GM12878 (cell line): ENCODE measurements at regions not wholly inside any gene's neighbourhood (a gene's known extent, or its start where the extent isn't known, plus 50 kb on each side); places are given as distances from the start of the nearest gene placed in this dataset.

Experiments used
- ATAC-seq: fragments of 200-7000 bp; cut with Tn5 transposase; 3 replicates; pipeline ENCODE4 v1.9.1; 2020; ENCODE audit warnings: mild to moderate bottlenecking, moderate library complexity
- BruUV-seq: library from RNA; stranded (reverse); fragments of 400-500 nt; replicated peaks from 2 replicates; lab custom pipeline; 2021; lab: Mats Ljungman, UMichigan
- CTCF ChIA-PET: fragments of 300-600 bp; sonication (Branson Sonifier 250); formaldehyde crosslinking; extraction: SDS; loops from one replicate; lab custom pipeline; 2021; ENCODE audit warnings: inconsistent platforms; lab: Yijun Ruan, JAX
- POLR2A ChIA-PET: fragments of 350-600 bp; formaldehyde crosslinking; extraction: SDS; loops from one replicate; lab custom pipeline; 2021; ENCODE audit warnings: inconsistent platforms; lab: Charles Lee
- RAD21 ChIA-PET: fragments of 300-600 bp; sonication (Branson Sonifier 250); formaldehyde crosslinking; loops from one replicate; lab custom pipeline; 2023; ENCODE audit warnings: antibody characterized with exemption; ENCODE audit not compliant: unreplicated experiment; lab: Charles Lee
- SMC1A ChIA-PET: fragments of 300-600 bp; sonication (Branson Sonifier 250); formaldehyde crosslinking; loops from one replicate; lab custom pipeline; 2023; ENCODE audit not compliant: unreplicated experiment, uncharacterized antibody; lab: Charles Lee
- DNase-seq: peaks from one replicate; pipeline ENCODE4 v3.0.0-alpha.2; 2011; ENCODE audit warnings: low read depth, low spot score
- FAIRE-seq: peaks from 3 replicates; lab custom pipeline; 2011; peaks lifted over from hg19 to GRCh38; lab: Jason Lieb, UNC
- H2AFZ ChIP-seq: 2 replicates; pipeline ENCODE4 v1.6.0; 2011; ENCODE audit warnings: low read depth, low read length, control low read depth; ENCODE audit not compliant: control insufficient read depth
- H3K27ac ChIP-seq: 2 replicates; pipeline ENCODE4 v1.5.1; 2011; ENCODE audit warnings: control low read depth; ENCODE audit not compliant: control insufficient read depth, insufficient read depth
- H3K27me3 ChIP-seq, 2 experiments: replicated peaks in 1 of 2; 2 replicates each; pipeline versions ENCODE4 v1.6.0 to v1.6.1; 2011; ENCODE audit warnings: low read length in 1 of 2; ENCODE audit not compliant: control insufficient read depth in 2 of 2, insufficient read depth in 2 of 2
- H3K36me3 ChIP-seq, 2 experiments: 2 replicates each; pipeline ENCODE4 v1.5.1; 2011; ENCODE audit warnings: low read length in 1 of 2; ENCODE audit not compliant: control insufficient read depth in 2 of 2, insufficient read depth in 2 of 2
- H3K4me1 ChIP-seq: 2 replicates; pipeline ENCODE4 v1.6.1; 2011; ENCODE audit warnings: mild to moderate bottlenecking, low read length, moderate library complexity, mixed read lengths; ENCODE audit not compliant: control insufficient read depth, insufficient read depth
- H3K4me2 ChIP-seq: 2 replicates; pipeline ENCODE4 v1.6.0; 2011; ENCODE audit warnings: control low read depth; ENCODE audit not compliant: control insufficient read depth, insufficient read depth
- H3K4me3 ChIP-seq: fragments of 200-600 bp; sonication (generic); 2 replicates; pipeline ENCODE4 v1.5.1; 2016
- H3K79me2 ChIP-seq: 2 replicates; pipeline ENCODE4 v1.6.0; 2011; ENCODE audit warnings: low read length; ENCODE audit not compliant: control insufficient read depth, insufficient read depth
- H3K9ac ChIP-seq: 2 replicates; pipeline ENCODE4 v1.8.0; 2011; ENCODE audit warnings: low read length, control low read depth, mixed read lengths; ENCODE audit not compliant: control insufficient read depth, insufficient read depth
- H3K9me3 ChIP-seq: replicated peaks from 3 replicates; pipeline ENCODE4 v1.5.1; 2011; ENCODE audit warnings: mild to moderate bottlenecking, low read length; ENCODE audit not compliant: control insufficient read depth, insufficient read depth
- H4K20me1 ChIP-seq: 2 replicates; pipeline ENCODE4 v1.6.0; 2011; ENCODE audit not compliant: control insufficient read depth, insufficient read depth
- CBX3 ChIP-seq: fragments of 200-600 bp; sonication (generic); IDR thresholded peaks from 2 replicates; pipeline ENCODE4 v1.6.1; 2016; ENCODE audit warnings: low read depth, borderline replicate concordance
- NBN ChIP-seq: fragments of 450-650 bp; IDR thresholded peaks from 2 replicates; pipeline ENCODE4 v1.6.1; 2016
- NFXL1 ChIP-seq: fragments of 450-650 bp; IDR thresholded peaks from 2 replicates; pipeline ENCODE4 v1.6.1; 2017; ENCODE audit warnings: antibody characterized with exemption, mild to moderate bottlenecking, borderline replicate concordance
- NR2C2 ChIP-seq: IDR thresholded peaks from 2 replicates; pipeline ENCODE4 v1.6.1; 2011; ENCODE audit warnings: borderline replicate concordance, low read depth; ENCODE audit not compliant: control insufficient read depth, insufficient read length
- NR2F1 ChIP-seq: fragments of 450-650 bp; conservative IDR thresholded peaks from 2 replicates; pipeline ENCODE4 v1.6.1; 2017; ENCODE audit warnings: mild to moderate bottlenecking
- POLR2AphosphoS5 ChIP-seq: IDR thresholded peaks from 2 replicates; pipeline ENCODE4 v1.6.1; 2011; ENCODE audit warnings: mild to moderate bottlenecking, low read length, inconsistent platforms
- SMAD5 ChIP-seq: IDR thresholded peaks from 2 replicates; pipeline ENCODE4 v1.6.1; 2016; ENCODE audit warnings: antibody characterized with exemption, low read depth
- TAF1 ChIP-seq: IDR thresholded peaks from 2 replicates; pipeline ENCODE4 v1.6.1; 2011; ENCODE audit warnings: mild to moderate bottlenecking, low read depth, low read length, borderline replicate concordance
- ZNF622 ChIP-seq: fragments of 450-650 bp; IDR thresholded peaks from 2 replicates; pipeline ENCODE4 v1.6.1; 2017; ENCODE audit warnings: mild to moderate bottlenecking, inconsistent platforms
- WGBS: methylation state at CpG from one replicate; pipeline ENCODE4 v1.1.6; 2016; ENCODE audit warnings: low lambda C conversion rate; ENCODE audit not compliant: insufficient replicate concordance, insufficient coverage; ENCODE audit errors: missing lambda C conversion rate; 5-methylcytosine and 5-hydroxymethylcytosine counted together
- in situ Hi-C: fragments of 300-500 bp; cut with MboI; formaldehyde crosslinking; loops from 9 replicates; pipeline ENCODE4 v1.14.3; 2018; ENCODE audit warnings: mixed read lengths
- intact Hi-C: fragments of 100-400 bp; cut with micrococcal nuclease; formaldehyde crosslinking; loops from one replicate; pipeline ENCODE4 v1.14.2; 2022; ENCODE audit not compliant: unreplicated experiment
- TF ChIP-seq, protein P1 (sequence below): fragments of 450-650 bp; IDR thresholded peaks from 2 replicates; pipeline ENCODE4 v1.6.1; 2017; ENCODE audit warnings: mild to moderate bottlenecking, low read depth, inconsistent platforms; ENCODE audit not compliant: poor library complexity, severe bottlenecking
- TF ChIP-seq, protein P2 (sequence below): fragments of 450-650 bp; formaldehyde crosslinking; IDR thresholded peaks from 2 replicates; pipeline ENCODE4 v1.5.0; 2022; ENCODE audit warnings: mild to moderate bottlenecking, missing genetic modification characterization

DNA sequence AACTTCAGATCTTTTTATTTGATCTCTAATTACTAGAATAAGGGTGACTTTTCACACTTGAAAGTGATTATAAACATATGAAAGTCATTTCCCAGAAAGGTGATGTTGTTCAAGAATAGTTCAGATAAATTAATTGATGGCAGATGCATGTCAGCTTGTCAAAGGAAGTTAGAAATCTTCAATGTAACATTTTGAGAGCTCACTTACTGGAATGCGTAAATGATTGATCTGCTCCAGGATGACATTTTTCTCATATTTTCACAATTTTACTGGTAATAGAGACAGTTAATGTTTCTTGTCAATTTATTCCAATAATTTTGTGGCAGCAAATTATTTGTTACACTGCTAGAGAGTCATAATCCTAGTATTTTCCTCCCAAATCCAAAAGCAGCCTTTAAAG lies 424.2 kb downstream of the PLA2G4A start (continued):
- no peak for TF ChIP-seq SMAD5
- no peak for TF ChIP-seq NFXL1
- TF ChIP-seq, all 136 proteins: peak for 0

DNA sequence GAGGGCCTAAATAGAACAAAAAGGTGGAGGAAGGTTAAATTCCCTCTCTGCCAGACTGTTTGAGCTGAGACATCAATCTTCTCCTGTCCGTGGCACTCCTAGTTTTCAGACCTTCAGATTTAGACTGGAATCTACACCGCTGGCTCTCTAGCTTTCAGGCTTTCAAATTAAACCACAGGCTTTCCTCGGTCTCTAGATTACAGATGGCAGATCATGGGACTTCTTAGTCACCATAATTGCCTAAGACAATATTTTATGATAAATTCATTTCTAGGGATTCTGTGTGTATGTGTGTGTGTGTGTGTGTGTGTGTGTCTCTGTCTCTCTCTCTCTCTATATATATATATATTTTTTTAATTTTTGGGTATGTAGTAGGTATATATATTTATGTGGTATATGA lies 428.7 kb downstream of the PLA2G4A start:
- FAIRE-seq, result no peak
- intact Hi-C loops, result no loop called here
- no peaks in the 10 kb centered on the region for H4K20me1 ChIP-seq
- H2AFZ ChIP-seq, result no peak overlapping the region
- H3K9me3 ChIP-seq, result no peaks in the 10 kb centered on the region
- in situ Hi-C loops, result no loop called here
- H3K4me1 ChIP-seq, result no peaks in the 10 kb centered on the region
- no TSS peak for BruUV-seq
- no peaks in the 10 kb centered on the region for H3K36me3 ChIP-seq
- no peak overlapping the region for H3K9ac ChIP-seq
- POLR2A ChIA-PET, result no interaction called here
- no peak for TF ChIP-seq ZNF622
- TF ChIP-seq POLR2AphosphoS5, result no peak
- no peak for TF ChIP-seq NBN
- no peak for TF ChIP-seq TAF1
- TF ChIP-seq CBX3, result no peak
- TF ChIP-seq, protein P1, sequence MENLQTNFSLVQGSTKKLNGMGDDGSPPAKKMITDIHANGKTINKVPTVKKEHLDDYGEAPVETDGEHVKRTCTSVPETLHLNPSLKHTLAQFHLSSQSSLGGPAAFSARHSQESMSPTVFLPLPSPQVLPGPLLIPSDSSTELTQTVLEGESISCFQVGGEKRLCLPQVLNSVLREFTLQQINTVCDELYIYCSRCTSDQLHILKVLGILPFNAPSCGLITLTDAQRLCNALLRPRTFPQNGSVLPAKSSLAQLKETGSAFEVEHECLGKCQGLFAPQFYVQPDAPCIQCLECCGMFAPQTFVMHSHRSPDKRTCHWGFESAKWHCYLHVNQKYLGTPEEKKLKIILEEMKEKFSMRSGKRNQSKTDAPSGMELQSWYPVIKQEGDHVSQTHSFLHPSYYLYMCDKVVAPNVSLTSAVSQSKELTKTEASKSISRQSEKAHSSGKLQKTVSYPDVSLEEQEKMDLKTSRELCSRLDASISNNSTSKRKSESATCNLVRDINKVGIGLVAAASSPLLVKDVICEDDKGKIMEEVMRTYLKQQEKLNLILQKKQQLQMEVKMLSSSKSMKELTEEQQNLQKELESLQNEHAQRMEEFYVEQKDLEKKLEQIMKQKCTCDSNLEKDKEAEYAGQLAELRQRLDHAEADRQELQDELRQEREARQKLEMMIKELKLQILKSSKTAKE, result no peak
- TF ChIP-seq, protein P2, sequence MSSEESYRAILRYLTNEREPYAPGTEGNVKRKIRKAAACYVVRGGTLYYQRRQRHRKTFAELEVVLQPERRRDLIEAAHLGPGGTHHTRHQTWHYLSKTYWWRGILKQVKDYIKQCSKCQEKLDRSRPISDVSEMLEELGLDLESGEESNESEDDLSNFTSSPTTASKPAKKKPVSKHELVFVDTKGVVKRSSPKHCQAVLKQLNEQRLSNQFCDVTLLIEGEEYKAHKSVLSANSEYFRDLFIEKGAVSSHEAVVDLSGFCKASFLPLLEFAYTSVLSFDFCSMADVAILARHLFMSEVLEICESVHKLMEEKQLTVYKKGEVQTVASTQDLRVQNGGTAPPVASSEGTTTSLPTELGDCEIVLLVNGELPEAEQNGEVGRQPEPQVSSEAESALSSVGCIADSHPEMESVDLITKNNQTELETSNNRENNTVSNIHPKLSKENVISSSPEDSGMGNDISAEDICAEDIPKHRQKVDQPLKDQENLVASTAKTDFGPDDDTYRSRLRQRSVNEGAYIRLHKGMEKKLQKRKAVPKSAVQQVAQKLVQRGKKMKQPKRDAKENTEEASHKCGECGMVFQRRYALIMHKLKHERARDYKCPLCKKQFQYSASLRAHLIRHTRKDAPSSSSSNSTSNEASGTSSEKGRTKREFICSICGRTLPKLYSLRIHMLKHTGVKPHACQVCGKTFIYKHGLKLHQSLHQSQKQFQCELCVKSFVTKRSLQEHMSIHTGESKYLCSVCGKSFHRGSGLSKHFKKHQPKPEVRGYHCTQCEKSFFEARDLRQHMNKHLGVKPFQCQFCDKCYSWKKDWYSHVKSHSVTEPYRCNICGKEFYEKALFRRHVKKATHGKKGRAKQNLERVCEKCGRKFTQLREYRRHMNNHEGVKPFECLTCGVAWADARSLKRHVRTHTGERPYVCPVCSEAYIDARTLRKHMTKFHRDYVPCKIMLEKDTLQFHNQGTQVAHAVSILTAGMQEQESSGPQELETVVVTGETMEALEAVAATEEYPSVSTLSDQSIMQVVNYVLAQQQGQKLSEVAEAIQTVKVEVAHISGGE (CRISPR knock-in tag), result no peak
- no peak for TF ChIP-seq SMAD5
- TF ChIP-seq NR2C2, result no peak
- TF ChIP-seq NR2F1, result no peak
- TF ChIP-seq, all 136 proteins: peak for 0
- Histone ChIP-seq H3K4me3 (no peak overlapping the region), H3K4me2 (no peak overlapping the region), H3K79me2 (no peaks in the 10 kb centered on the region), H3K27ac (no peak overlapping the region), H3K27me3 (no peaks in the 10 kb centered on the region)
- ChIA-PET RAD21 (no interaction called here), SMC1A (interaction anchor here (0.7 kb wide), 1 partner anchor 63 kb away, joined by 3 read pairs; no protein-coding TSS in a partner anchor), CTCF (no interaction called here)
- ATAC-seq, result no peak
- DNase-seq, result no peak
- WGBS, result 27% methylated on average over 3 of the region's 3 CpGs
